Tibial nerve (tissue), 3 donors: ENCODE measurements at regions not wholly inside any gene's neighbourhood (a gene's known extent, or its start where the extent isn't known, plus 50 kb on each side); places are given as distances from the start of the nearest gene placed in this dataset.

ENCODE experiments used
- CTCF ChIP-seq, 5 experiments: fragments of 200-600 bp in 3 of 5; fragments of 450-650 bp in 2 of 5; sonication (generic) in 3 of 5; IDR thresholded peaks; one replicate each; pipeline ENCODE4 v1.5.1; 2016 to 2019; ENCODE audit warnings: antibody characterized with exemption in 5 of 5, mild to moderate bottlenecking in 3 of 5, moderate library complexity in 2 of 5
- POLR2A ChIP-seq, 2 donors: fragments of 450-650 bp; IDR thresholded peaks; one replicate each; pipeline ENCODE4 v1.6.1; 2017; ENCODE audit warnings: antibody characterized with exemption in 2 of 2, mild to moderate bottlenecking in 2 of 2, moderate library complexity in 2 of 2

- TF ChIP-seq POLR2A (IDR thresholded peaks at IDR 0.05) (no peak), CTCF (IDR thresholded peaks at IDR 0.05) (no peak)
These were observed 158.1 kb upstream of the TENM3 start for GRCh38 chr4:182085051-182085480.
